ENCODE measurements at regions not wholly inside any gene's neighbourhood (a gene's known extent, or its start where the extent isn't known, plus 50 kb on each side); places are given as distances from the start of the nearest gene placed in this dataset.

DNA sequence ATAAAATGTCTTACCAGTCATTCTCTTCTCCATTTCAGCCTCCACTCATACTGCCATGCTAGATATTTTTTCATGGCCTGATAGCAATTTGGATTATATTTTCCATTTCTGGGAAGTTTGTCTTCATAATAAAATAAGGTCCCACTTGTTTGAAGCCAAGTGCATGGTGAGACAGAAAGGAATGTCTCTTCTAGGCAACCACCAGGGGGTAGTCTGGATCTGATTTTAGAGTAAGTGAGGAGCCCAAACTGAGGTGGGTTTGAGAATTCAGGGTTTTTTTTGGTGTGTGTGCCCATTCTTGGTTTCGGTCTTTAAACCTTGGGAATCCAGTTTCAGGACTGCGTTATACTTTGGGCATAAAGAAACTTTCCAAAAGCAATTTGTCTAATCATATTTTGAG, 315.5 kb downstream of the RPRM start:
- ATAC-seq (no peak), DNase-seq (ENCODE audit: low read depth, low spot score) (peak; percentile 15)
- in situ Hi-C loops (cut with HindIII; ENCODE audit: low pct_unique_long_range_greater_than_20kb, low sequenced_read_pairs) = no loop called here
- TF ChIP-seq POLR2AphosphoS5 (IDR thresholded peaks at IDR 0.05; ENCODE audit: low read depth, low read length) = no peak
- peak; percentile 56 for TF ChIP-seq CTCF (IDR thresholded peaks at IDR 0.05)
- intact Hi-C loops (cut with micrococcal nuclease; ENCODE audit: unreplicated experiment) = loop anchor here (1.0 kb wide), 1 partner anchor 356 kb away; no protein-coding TSS in a partner anchor
- no peaks in the 10 kb centered on the region for H3K9me3 ChIP-seq (ENCODE audit: control insufficient read depth, insufficient read depth, low read depth, low read length)
- no peaks in the 10 kb centered on the region for H3K4me1 ChIP-seq (ENCODE audit: control insufficient read depth, insufficient read depth, low read length)
- no peaks in the 10 kb centered on the region for H3K36me3 ChIP-seq (ENCODE audit: control insufficient read depth, insufficient read depth, low read length)
- no TSS peak for BruUV-seq (replicated peaks)
- ChIA-PET CTCF (no interaction called here), POLR2A (no interaction called here)
- no peak overlapping the region for H3K4me3 ChIP-seq (ENCODE audit: low read depth in 2 of 2, low read length in 2 of 2)
- H3K27me3 ChIP-seq (ENCODE audit: control insufficient read depth, insufficient read depth, low read length) = no peaks in the 10 kb centered on the region
- H3K27ac ChIP-seq (ENCODE audit: low read length) = no peak overlapping the region

- intact Hi-C loops (cut with micrococcal nuclease; ENCODE audit: unreplicated experiment) (no loop called here), in situ Hi-C loops (cut with HindIII; ENCODE audit: low pct_unique_long_range_greater_than_20kb, low sequenced_read_pairs) (no loop called here)
- ChIA-PET CTCF (no interaction called here), POLR2A (no interaction called here)
- ATAC-seq (no peak), DNase-seq (ENCODE audit: low read depth, low spot score) (no peak)
- Histone ChIP-seq H3K4me3 (ENCODE audit: low read depth in 2 of 2, low read length in 2 of 2) (no peak overlapping the region), H3K36me3 (ENCODE audit: control insufficient read depth, insufficient read depth, low read length) (no peaks in the 10 kb centered on the region), H3K9me3 (ENCODE audit: control insufficient read depth, insufficient read depth, low read depth, low read length) (no peaks in the 10 kb centered on the region), H3K4me1 (ENCODE audit: control insufficient read depth, insufficient read depth, low read length) (no peaks in the 10 kb centered on the region), H3K27me3 (ENCODE audit: control insufficient read depth, insufficient read depth, low read length) (no peaks in the 10 kb centered on the region), H3K27ac (ENCODE audit: low read length) (no peak overlapping the region)
- no TSS peak for BruUV-seq (replicated peaks)
- TF ChIP-seq POLR2AphosphoS5 (IDR thresholded peaks at IDR 0.05; ENCODE audit: low read depth, low read length) (no peak), SIN3A (IDR thresholded peaks at IDR 0.05; ENCODE audit: borderline replicate concordance, insufficient read depth, low read depth, low read length) (no peak), TCF7L2 (IDR thresholded peaks at IDR 0.05; ENCODE audit: low read depth, low read length) (no peak), CTCF (IDR thresholded peaks at IDR 0.05) (no peak), REST (IDR thresholded peaks at IDR 0.05; ENCODE audit: insufficient read depth in 1 of 2, low read depth in 2 of 2, low read length in 1 of 2) (no peak)
Observed at GRCh38 chr2:153156743-153157142, 321.8 kb downstream of the RPRM start.

DNA sequence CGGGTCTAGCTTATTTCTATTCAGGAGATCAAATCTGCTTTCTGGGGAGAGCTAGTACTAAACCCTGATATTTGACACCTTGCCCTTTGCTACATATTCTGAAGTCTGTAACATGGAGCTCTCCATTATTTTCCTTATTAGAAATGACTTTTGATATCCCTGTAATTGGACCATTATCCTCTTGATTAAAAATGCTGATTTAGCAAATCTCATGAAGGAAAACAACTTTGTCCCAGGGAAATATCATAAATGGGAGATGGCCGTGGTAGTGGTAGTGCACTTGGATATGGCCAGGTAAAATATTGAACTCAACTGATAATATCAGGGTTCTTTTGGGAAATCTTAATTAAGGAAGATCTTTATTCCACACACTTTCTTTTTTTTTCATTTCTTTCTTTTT, 326.5 kb downstream of the RPRM start:
- Histone ChIP-seq H3K4me3 (ENCODE audit: low read depth in 2 of 2, low read length in 2 of 2) (no peak overlapping the region), H3K36me3 (ENCODE audit: control insufficient read depth, insufficient read depth, low read length) (no peaks in the 10 kb centered on the region), H3K27ac (ENCODE audit: low read length) (no peak overlapping the region), H3K4me1 (ENCODE audit: control insufficient read depth, insufficient read depth, low read length) (no peaks in the 10 kb centered on the region), H3K27me3 (ENCODE audit: control insufficient read depth, insufficient read depth, low read length) (no peaks in the 10 kb centered on the region), H3K9me3 (ENCODE audit: control insufficient read depth, insufficient read depth, low read depth, low read length) (no peaks in the 10 kb centered on the region)
- ATAC-seq (no peak), DNase-seq (ENCODE audit: low read depth, low spot score) (no peak)
- POLR2A ChIA-PET = no interaction called here
- intact Hi-C loops (cut with micrococcal nuclease; ENCODE audit: unreplicated experiment) (no loop called here), in situ Hi-C loops (cut with HindIII; ENCODE audit: low pct_unique_long_range_greater_than_20kb, low sequenced_read_pairs) (no loop called here)
- CTCF ChIA-PET = no interaction called here
- BruUV-seq (replicated peaks) = no TSS peak
- no peak for TF ChIP-seq POLR2AphosphoS5 (IDR thresholded peaks at IDR 0.05; ENCODE audit: low read depth, low read length)

Measured in Panc1 (cell line).